MM.1S (cell line): ENCODE measurements at regions not wholly inside any gene's neighbourhood (a gene's known extent, or its start where the extent isn't known, plus 50 kb on each side); places are given as distances from the start of the nearest gene placed in this dataset.

Source experiments
- DNase-seq: peaks from one replicate; pipeline ENCODE4 v3.0.0-alpha.2; 2015
- H2AFZ ChIP-seq: fragments of 300-600 bp; sonication (generic); 2 replicates; pipeline ENCODE4 v1.6.0; 2016; ENCODE audit warnings: antibody characterized with exemption, low read length
- H3F3A ChIP-seq: fragments of 300-600 bp; sonication (generic); 2 replicates; pipeline ENCODE4 v1.6.1; 2016; ENCODE audit warnings: mild to moderate bottlenecking, antibody characterized with exemption, low read length, moderate library complexity, mixed read lengths; ENCODE audit not compliant: insufficient read depth
- H3K27ac ChIP-seq: fragments of 300-600 bp; sonication (generic); 2 replicates; pipeline ENCODE4 v1.5.1; 2016; ENCODE audit warnings: mild to moderate bottlenecking, low read length
- H3K27me3 ChIP-seq: fragments of 300-600 bp; sonication (generic); replicated peaks from 2 replicates; pipeline ENCODE4 v1.6.0; 2016; ENCODE audit warnings: low read length; ENCODE audit not compliant: insufficient read depth
- H3K36me3 ChIP-seq: fragments of 300-600 bp; sonication (generic); replicated peaks from 2 replicates; pipeline ENCODE4 v1.6.1; 2016; ENCODE audit warnings: mild to moderate bottlenecking, low read length, mixed read lengths; ENCODE audit not compliant: insufficient read depth
- H3K4me1 ChIP-seq: fragments of 300-600 bp; sonication (generic); 2 replicates; pipeline ENCODE4 v1.6.1; 2016; ENCODE audit warnings: low read length, mixed read lengths
- H3K4me2 ChIP-seq: fragments of 300-600 bp; sonication (generic); 2 replicates; pipeline ENCODE4 v1.6.0; 2016; ENCODE audit warnings: low read depth, low read length
- H3K4me3 ChIP-seq: fragments of 300-600 bp; sonication (generic); 2 replicates; pipeline ENCODE4 v1.5.1; 2016; ENCODE audit warnings: low read length, mixed read lengths
- H3K79me2 ChIP-seq: fragments of 300-600 bp; sonication (generic); 2 replicates; pipeline ENCODE4 v1.6.1; 2016; ENCODE audit warnings: mixed run types, low read length, mixed read lengths
- H3K9ac ChIP-seq: fragments of 300-600 bp; sonication (generic); 2 replicates; pipeline ENCODE4 v1.6.1; 2016; ENCODE audit warnings: low read length, mixed read lengths
- H3K9me2 ChIP-seq: fragments of 300-600 bp; sonication (generic); replicated peaks from 2 replicates; pipeline ENCODE4 v1.6.1; 2016; ENCODE audit warnings: mild to moderate bottlenecking, low read length, mixed read lengths; ENCODE audit not compliant: insufficient read depth
- H3K9me3 ChIP-seq: fragments of 300-600 bp; sonication (generic); replicated peaks from 2 replicates; pipeline ENCODE4 v1.6.1; 2016; ENCODE audit warnings: mild to moderate bottlenecking, low read length, mixed read lengths; ENCODE audit not compliant: insufficient read depth
- H4K20me1 ChIP-seq: fragments of 300-600 bp; sonication (generic); 2 replicates; pipeline ENCODE4 v1.6.1; 2016; ENCODE audit warnings: mild to moderate bottlenecking, low read length, moderate library complexity, mixed read lengths; ENCODE audit not compliant: insufficient read depth
- CTCF ChIP-seq: fragments of 300-600 bp; sonication (generic); IDR thresholded peaks from 2 replicates; pipeline ENCODE4 v1.5.1; 2016; ENCODE audit warnings: antibody characterized with exemption, low read length, mixed read lengths
- EZH2 ChIP-seq: fragments of 300-600 bp; sonication (generic); optimal IDR thresholded peaks from 2 replicates; pipeline ENCODE3; 2017; ENCODE audit warnings: low read depth, mild to moderate bottlenecking, antibody characterized with exemption, low read length, mixed read lengths
- EZH2phosphoT487 ChIP-seq: fragments of 300-600 bp; sonication (generic); IDR thresholded peaks from 2 replicates; pipeline ENCODE4 v1.6.1; 2018; ENCODE audit warnings: antibody characterized with exemption, low read length

GRCh38 chr1:34450325-34450724 lies 273.6 kb downstream of the C1orf94 start:
- Histone ChIP-seq H3F3A (no peaks in the 10 kb centered on the region), H3K4me3 (no peak overlapping the region), H3K9me3 (no peaks in the 10 kb centered on the region), H3K27me3 (peaks cover 9% of the 10 kb centered on the region; the same call in 1 of the 2 replicates), H2AFZ (no peak overlapping the region), H3K4me1 (no peaks in the 10 kb centered on the region), H3K27ac (no peak overlapping the region), H3K4me2 (no peak overlapping the region), H3K36me3 (no peaks in the 10 kb centered on the region), H3K79me2 (no peaks in the 10 kb centered on the region), H4K20me1 (no peaks in the 10 kb centered on the region), H3K9ac (no peak overlapping the region), H3K9me2 (no peaks in the 10 kb centered on the region)
- TF ChIP-seq EZH2phosphoT487: no peak
- TF ChIP-seq EZH2: no peak
- no peak for TF ChIP-seq CTCF
- DNase-seq: no peak

GRCh38 chr1:34452451-34452850 lies 275.7 kb downstream of the C1orf94 start:
- no peaks in the 10 kb centered on the region for H3K36me3 ChIP-seq
- H3K9me2 ChIP-seq: no peaks in the 10 kb centered on the region
- no peak overlapping the region for H3K4me3 ChIP-seq
- H3K4me2 ChIP-seq: no peak overlapping the region
- no peaks in the 10 kb centered on the region for H4K20me1 ChIP-seq
- H3K9me3 ChIP-seq: no peaks in the 10 kb centered on the region
- H3F3A ChIP-seq: no peaks in the 10 kb centered on the region
- H3K79me2 ChIP-seq: no peaks in the 10 kb centered on the region
- no peaks in the 10 kb centered on the region for H3K4me1 ChIP-seq
- DNase-seq: no peak
- no peak overlapping the region for H3K27ac ChIP-seq
- H2AFZ ChIP-seq: no peak overlapping the region
- TF ChIP-seq CTCF (no peak), EZH2phosphoT487 (no peak), EZH2 (no peak)
- H3K9ac ChIP-seq: no peak overlapping the region
- H3K27me3 ChIP-seq: peaks cover 6% of the 10 kb centered on the region; the same call in 1 of the 2 replicates

DNA sequence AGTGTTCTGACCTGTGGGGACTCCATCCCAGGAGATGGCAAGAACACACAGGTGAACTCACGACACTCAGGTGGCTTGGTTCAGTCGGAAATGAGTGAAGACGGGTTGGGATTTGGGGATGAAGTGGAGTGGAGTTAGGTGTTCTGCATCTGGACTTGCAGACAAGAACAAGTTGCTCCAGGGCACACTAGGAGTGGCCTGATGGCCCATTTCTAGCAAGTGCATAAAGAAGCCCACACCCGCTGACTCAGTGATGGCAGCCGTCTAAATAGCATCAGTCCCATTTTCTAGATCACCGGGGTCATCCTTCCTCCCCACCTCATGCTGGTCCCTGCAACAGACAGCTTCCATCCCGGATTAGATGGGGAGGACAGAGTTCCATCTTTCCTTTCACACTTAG lies 278.4 kb downstream of the C1orf94 start:
- H3K9ac ChIP-seq: no peak overlapping the region
- H3K36me3 ChIP-seq: no peaks in the 10 kb centered on the region
- H3K27ac ChIP-seq: no peak overlapping the region
- no peak overlapping the region for H2AFZ ChIP-seq
- no peaks in the 10 kb centered on the region for H3K9me3 ChIP-seq
- no peak overlapping the region for H3K4me2 ChIP-seq
- no peaks in the 10 kb centered on the region for H3K4me1 ChIP-seq
- TF ChIP-seq CTCF (no peak), EZH2phosphoT487 (no peak), EZH2 (no peak)
- H4K20me1 ChIP-seq: no peaks in the 10 kb centered on the region
- DNase-seq: no peak
- no peaks in the 10 kb centered on the region for H3K79me2 ChIP-seq
- H3K4me3 ChIP-seq: no peak overlapping the region
- no peaks in the 10 kb centered on the region for H3K9me2 ChIP-seq
- peaks cover 6% of the 10 kb centered on the region; the same call in 1 of the 2 replicates for H3K27me3 ChIP-seq
- H3F3A ChIP-seq: no peaks in the 10 kb centered on the region
